Astrocyte (in vitro differentiated cells and primary cell): ENCODE measurements at regions not wholly inside any gene's neighbourhood (a gene's known extent, or its start where the extent isn't known, plus 50 kb on each side); places are given as distances from the start of the nearest gene placed in this dataset.

Experiments
- CTCF ChIP-seq: IDR thresholded peaks from 2 replicates; pipeline ENCODE4 v1.5.1; 2011; ENCODE audit warnings: low read depth, mild to moderate bottlenecking, inconsistent platforms, low read length, moderate library complexity; ENCODE audit not compliant: insufficient read depth
- EZH2 ChIP-seq: IDR thresholded peaks from 2 replicates; pipeline ENCODE4 v1.6.1; 2012; ENCODE audit warnings: mild to moderate bottlenecking, low read length, inconsistent platforms; ENCODE audit not compliant: insufficient read depth

- no peak for TF ChIP-seq CTCF
- no peak for TF ChIP-seq EZH2
Observed at GRCh38 chr2:12498286-12498685, 218.4 kb upstream of the TRIB2 start.
